ENCODE measurements at regions not wholly inside any gene's neighbourhood (a gene's known extent, or its start where the extent isn't known, plus 50 kb on each side); places are given as distances from the start of the nearest gene placed in this dataset.
"Not testable (repeated sequence)": the region's sequence is repeated elsewhere in the genome, so short reads cannot be mapped to it uniquely, and the experiment has no call there.

DNA sequence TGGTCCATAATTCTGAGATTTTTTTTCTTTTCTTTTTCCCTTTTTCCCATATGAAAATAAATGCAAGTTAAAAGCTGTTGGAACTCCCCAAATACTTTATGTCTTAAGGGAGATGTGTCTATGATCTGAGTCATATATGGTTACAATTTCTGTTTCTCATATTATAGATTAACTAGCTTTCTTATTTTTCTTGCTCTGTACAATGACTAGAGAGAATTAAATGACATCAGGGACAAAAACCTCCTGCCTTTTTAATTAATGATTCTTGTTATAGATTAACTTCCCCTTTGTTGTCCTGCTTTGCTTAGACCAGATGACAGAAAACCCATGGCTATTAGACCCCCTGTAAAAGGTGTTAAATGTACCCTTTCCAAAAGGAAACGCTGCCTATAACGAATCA, 643.9 kb upstream of the NXPH2 start:
- DNase-seq (ENCODE audit: low spot score) = no peak

DNA sequence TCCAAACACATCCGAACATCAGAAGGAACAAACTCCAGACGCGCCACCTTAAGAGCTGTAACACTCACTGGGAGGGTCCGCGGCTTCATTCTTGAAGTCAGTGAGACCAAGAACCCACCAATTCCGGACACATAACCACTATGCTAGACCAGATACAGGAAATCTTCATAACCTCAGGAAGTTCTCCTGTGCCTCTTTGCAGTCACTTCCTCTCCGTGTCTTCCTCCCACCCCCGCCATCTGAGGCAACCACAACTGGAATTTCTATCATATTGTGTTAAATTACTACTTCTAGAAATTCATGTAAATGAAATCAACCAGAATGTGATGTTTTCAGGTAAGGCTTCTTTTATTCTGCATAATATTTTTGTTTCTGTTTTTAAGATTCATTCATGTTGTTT, 631.0 kb upstream of the NXPH2 start:
- DNase-seq (ENCODE audit: low spot score) = no peak

DNA sequence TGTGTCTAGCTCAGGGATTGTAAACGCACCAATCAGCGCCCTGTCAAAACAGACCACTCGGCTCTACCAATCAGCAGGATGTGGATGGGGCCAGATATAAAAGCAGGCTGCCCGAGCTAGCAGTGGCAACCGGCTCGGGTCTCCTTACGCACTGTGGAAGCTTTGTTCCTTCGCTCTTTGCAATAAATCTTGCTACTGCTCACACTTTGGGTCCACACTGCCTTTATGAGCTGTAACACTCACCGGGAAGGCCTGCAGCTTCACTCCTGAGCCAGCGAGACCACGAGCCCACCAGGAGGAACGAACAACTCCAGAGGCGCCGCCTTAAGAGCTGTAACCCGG, 630.6 kb upstream of the NXPH2 start:
- DNase-seq (ENCODE audit: low spot score) = not testable (repeated sequence)

DNA sequence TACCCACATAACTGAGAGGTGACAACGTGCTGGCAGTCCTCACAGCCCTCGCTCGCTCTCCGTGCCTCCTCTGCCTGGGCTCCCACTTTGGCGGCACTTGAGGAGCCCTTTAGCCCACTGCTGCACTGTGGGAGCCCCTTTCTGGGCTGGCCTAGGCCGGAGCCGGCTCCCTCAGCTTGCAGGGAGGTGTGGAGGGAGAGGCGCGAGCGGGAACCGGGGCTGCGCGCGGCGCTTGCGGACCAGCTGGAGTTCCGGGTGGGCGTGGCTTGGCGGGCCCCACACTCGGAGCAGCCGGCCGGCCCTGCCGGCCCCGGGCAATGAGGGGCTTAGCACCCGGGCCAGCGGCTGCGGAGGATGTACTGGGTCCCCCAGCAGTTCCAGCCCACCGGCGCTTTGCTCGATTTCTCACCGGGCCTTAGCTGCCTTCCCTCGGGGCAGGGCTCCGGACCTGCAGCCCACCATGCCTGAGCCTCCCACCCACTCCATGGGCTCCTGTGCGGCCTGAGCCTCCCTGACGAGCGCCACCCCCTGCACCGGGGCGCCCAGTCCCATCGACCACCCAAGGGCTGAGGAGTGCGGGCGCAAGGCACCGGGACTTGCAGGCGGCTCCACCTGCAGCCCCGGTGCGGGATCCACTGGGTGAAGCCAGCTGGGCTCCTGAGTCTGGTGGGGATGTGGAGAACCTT, 630.1 kb upstream of the NXPH2 start:
- DNase-seq (ENCODE audit: low spot score) = not testable (repeated sequence)

DNA sequence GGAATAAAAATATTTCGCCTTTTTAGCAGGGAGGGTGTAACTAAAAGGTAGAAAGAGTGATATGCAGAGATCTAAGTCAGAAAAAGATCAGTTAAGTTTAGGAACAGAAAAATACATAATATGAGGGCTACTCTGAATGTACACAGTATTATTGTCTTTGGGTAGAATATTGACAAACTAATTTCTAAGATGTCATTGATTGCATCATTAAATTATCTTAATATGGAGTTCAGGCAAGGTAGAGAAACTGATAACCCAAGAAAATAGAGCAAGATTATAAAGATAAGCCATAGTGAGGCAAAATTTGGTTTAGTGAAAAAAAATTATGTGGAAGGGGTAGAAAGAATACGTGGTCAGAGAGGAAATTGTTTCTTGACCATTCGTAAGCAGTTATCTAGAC, 629.0 kb upstream of the NXPH2 start:
- no peak for DNase-seq (ENCODE audit: low spot score)

GRCh38 chr2:139403948-139404347, 623.8 kb upstream of the NXPH2 start:
- DNase-seq (ENCODE audit: low spot score) = no peak

- DNase-seq (ENCODE audit: low spot score) = no peak
Measured at GRCh38 chr2:139394801-139395200, 614.6 kb upstream of the NXPH2 start.

GRCh38 chr2:139389391-139389790, 609.2 kb upstream of the NXPH2 start:
- DNase-seq (ENCODE audit: low spot score) = no peak

- DNase-seq (ENCODE audit: low spot score) = no peak
Measured at GRCh38 chr2:139386401-139386800, 606.2 kb upstream of the NXPH2 start.

- no peak for DNase-seq (ENCODE audit: low spot score)
Measured at GRCh38 chr2:139383532-139383931, 603.3 kb upstream of the NXPH2 start.

DNA sequence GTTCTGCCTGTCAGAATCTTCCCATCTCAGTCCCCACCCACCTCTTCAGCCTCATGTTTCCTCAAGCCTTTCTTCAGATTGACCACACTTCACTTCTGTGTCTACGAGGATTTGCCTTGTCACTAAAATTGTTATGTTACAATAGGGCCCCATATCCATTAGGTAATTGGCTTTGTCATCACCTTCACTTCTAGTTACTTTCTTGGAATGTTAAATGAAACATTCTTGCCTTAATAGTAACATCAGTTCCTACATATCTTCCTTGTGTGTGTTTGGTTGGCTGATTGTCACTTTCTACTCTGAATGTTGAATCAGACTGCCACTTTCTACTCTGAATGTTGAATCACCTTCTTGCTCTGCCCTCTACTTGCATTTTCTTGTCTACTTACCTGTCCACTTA, 599.9 kb upstream of the NXPH2 start:
- DNase-seq (ENCODE audit: low spot score) = no peak

- no peak for DNase-seq (ENCODE audit: low spot score)
Measured at GRCh38 chr2:139378373-139378772, 598.2 kb upstream of the NXPH2 start.

GRCh38 chr2:139374296-139374850, 594.2 kb upstream of the NXPH2 start:
- DNase-seq (ENCODE audit: low spot score) = no peak

DNA sequence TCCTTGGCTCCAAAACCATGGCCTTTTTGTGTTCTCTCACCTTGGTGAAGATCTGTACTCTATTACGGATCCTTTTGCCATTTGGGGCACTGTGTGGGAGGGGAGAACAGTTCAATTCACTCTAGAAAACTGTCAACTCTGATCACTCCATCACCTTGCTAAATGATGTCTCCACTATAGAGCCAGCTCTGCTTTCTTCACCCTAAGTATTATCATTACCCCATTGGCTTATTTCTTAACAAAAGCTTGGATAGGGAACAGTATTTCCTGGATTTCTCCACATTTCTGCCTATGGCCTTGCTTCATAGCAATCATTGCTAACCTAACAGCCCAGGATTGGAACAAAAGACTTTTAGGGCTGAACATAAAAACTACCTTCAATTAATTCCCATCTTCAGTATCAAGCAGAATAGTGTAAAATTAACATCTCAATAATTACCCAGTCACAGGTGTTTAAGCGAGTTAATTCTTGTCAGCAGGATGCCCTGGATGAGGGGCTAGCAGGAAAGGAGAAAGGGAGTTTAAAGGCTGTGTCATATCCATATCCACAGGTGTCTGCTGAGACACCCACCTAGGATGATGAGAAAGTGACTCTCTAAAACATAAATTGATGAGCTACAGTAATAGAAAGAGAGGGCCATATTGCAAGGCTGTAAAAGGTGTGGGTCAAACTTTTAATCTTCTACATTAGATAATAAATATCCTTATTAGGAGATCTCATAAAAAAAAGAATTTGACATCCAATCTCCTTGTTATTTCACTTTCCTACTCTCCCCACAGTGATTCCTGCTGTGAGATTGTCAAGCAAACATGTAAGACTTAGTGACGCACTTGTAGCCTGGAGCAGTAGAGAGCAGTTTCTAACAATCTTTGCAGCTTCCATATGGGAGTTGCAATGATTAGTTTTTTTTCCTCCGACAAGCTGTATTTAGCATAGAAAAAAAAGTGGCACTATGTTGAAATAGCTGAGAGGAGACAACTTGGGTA, 589.5 kb upstream of the NXPH2 start:
- no peak for DNase-seq (ENCODE audit: low spot score)

DNA sequence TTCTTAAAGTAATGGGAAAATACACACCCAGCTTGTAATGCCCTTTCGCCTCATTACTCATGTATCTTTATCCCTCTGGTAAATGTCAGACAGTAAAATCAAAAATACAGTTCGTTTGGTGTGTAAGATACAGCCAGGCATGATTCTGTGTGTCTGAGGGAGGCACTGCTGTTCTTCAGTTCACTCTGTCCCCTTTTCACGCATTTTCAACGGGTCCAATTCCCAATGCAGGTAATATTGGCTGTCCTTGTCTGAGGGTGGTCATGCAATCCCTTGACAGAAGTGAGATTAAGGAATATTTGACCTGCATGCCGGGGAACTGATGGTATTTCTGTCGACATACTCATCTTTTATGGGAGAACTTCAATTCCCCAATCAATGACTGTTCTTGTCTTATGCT, 587.2 kb upstream of the NXPH2 start:
- no peak for DNase-seq (ENCODE audit: low spot score)

- no peak for DNase-seq (ENCODE audit: low spot score)
Measured at GRCh38 chr2:139366681-139367080, 586.5 kb upstream of the NXPH2 start.

- DNase-seq (ENCODE audit: low spot score) = peak; percentile 73
Measured at GRCh38 chr2:139365189-139365588, 585.0 kb upstream of the NXPH2 start.

GRCh38 chr2:139360654-139361053, 580.5 kb upstream of the NXPH2 start:
- DNase-seq (ENCODE audit: low spot score) = no peak

DNA sequence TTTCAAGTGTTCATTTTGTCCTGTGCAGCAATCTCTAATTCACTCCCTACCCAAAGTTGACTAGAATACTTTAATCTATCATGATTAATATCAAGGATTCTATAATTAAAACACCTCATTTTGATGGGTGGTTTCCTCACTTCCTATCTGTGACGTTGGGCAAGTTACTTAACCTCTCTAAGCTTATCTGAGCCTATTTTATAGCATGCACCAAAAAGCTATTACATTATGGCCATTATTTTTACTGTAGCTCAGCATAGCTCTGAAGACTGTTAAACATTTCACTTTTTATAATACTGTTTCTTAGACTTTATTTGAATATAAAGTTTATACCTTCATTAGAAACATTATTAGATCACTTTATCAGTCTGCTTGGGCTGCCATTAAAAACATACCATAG, 579.6 kb upstream of the NXPH2 start:
- no peak for DNase-seq (ENCODE audit: low spot score)

GRCh38 chr2:139357972-139358371, 577.8 kb upstream of the NXPH2 start:
- DNase-seq (ENCODE audit: low spot score) = no peak

GRCh38 chr2:139354518-139354917, 574.3 kb upstream of the NXPH2 start:
- DNase-seq (ENCODE audit: low spot score) = no peak

DNA sequence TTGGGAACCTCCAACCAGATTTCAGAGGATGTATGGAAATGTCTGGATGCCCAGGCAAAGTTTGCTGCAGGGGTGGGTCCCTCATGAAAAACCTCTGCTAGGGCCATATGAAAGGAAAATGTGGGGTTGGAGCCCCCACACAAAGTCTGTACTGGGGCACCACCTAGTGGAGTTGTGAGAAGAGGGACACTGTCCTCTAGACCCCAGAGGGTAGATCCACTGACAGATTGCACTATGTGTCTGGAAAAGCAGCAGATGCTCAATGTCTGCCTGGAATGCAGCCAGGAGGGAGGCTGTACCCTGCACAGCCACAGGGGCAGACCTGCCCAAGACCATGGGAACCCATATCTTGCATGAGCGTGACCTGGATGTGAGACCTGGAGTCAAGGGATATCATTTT, 573.7 kb upstream of the NXPH2 start:
- peak; percentile 13 for DNase-seq (ENCODE audit: low spot score)

DNA sequence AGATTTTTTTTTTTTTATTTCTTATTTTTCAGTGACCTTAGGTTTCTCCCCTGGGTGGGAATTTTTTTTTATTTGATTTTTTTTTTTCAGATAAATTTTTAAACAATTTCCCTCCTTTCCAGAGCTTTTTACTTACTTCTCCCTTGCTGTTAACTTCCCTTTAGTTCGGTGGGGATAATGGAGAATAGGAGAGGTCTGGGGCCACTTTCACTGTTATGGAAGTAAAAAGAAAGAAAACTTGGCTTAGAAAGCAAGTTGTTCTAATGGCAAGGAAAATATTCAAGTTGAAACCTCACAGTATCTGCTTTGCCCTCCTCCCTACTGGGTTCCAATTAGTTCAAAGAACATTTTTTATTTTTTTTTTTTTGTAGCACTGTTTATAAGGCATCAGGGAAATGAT, 537.1 kb upstream of the NXPH2 start:
- DNase-seq (ENCODE audit: low spot score) = no peak
